BLaER1 treated with 17β-estradiol and CSF1 and Interleukin-3, amounts not matched to agents 10 nM and 100 nM (cell line): ENCODE measurements at regions not wholly inside any gene's neighbourhood (a gene's known extent, or its start where the extent isn't known, plus 50 kb on each side); places are given as distances from the start of the nearest gene placed in this dataset.
"Not testable (repeated sequence)": the region's sequence is repeated elsewhere in the genome, so short reads cannot be mapped to it uniquely, and the experiment has no call there.

Experiments
- H3K27ac ChIP-seq, 11 experiments: shearing (Covaris generic); formaldehyde crosslinking; 2 replicates each; pipeline ENCODE4 v1.8.1; 2022
- H3K27me3 ChIP-seq, 11 experiments: shearing (Covaris generic); formaldehyde crosslinking; 2 replicates each; pipeline ENCODE4 v1.8.1; 2022
- H3K36me3 ChIP-seq, 11 experiments: shearing (Covaris generic); formaldehyde crosslinking; 2 replicates each; pipeline ENCODE4 v1.8.1; 2022
- H3K4me1 ChIP-seq, 10 experiments: shearing (Covaris generic); formaldehyde crosslinking; 2 replicates each; pipeline ENCODE4 v1.8.1; 2022
- H3K4me2 ChIP-seq, 11 experiments: shearing (Covaris generic); formaldehyde crosslinking; 2 replicates each; pipeline ENCODE4 v1.8.1; 2022
- H3K4me3 ChIP-seq, 10 experiments: shearing (Covaris generic); formaldehyde crosslinking; 2 replicates each; pipeline ENCODE4 v1.8.1; 2022
- H3K9ac ChIP-seq, 11 experiments: shearing (Covaris generic); formaldehyde crosslinking; 2 replicates each; pipeline ENCODE4 v1.8.1; 2022
- H3K9me3 ChIP-seq, 11 experiments: shearing (Covaris generic); formaldehyde crosslinking; replicated peaks in 1 of 11; 2 replicates each; pipeline ENCODE4 v1.8.1; 2022
- H4K20me1 ChIP-seq, 11 experiments: shearing (Covaris generic); formaldehyde crosslinking; 2 replicates each; pipeline ENCODE4 v1.8.1; 2022
- Cebpa-rat ChIP-seq, 11 experiments: shearing (Covaris generic); IDR thresholded peaks; 2 replicates each; pipeline ENCODE4 v1.8.1; 2022

DNA sequence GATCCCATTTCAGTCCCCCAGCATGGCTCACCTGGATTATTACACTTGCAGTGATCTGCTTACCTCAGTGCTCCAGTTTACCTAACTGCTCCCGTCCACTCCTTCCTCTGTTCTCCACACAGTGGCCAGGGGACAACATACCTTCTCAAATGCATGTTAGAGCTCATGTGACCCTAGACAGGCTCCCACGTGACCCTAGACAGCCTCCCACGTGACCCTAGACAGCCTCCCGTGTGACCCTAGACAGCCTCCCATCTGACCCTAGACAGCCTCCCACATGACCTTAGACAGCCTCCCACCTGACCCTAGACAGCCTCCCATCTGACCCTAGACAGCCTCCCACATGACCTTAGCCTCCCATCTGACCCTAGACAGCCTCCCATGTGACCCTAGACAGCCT, 226.0 kb upstream of the TMEM132C start:
- Histone ChIP-seq H3K9ac (no peak overlapping the region), H3K4me3 (no peak overlapping the region), H3K27me3 (no peaks in the 10 kb centered on the region), H3K9me3 (peaks cover 0 to 7% (median 6%) of the 10 kb centered on the region in 11 experiments; a peak in 6 of 22 replicates), H3K27ac (no peak overlapping the region), H4K20me1 (no peaks in the 10 kb centered on the region), H3K36me3 (no peaks in the 10 kb centered on the region), H3K4me1 (no peaks in the 10 kb centered on the region), H3K4me2 (no peak overlapping the region)
- TF ChIP-seq Cebpa-rat (IDR thresholded peaks at IDR 0.05): no peak

GRCh38 chr12:128042283-128042682, 224.7 kb upstream of the TMEM132C start:
- H3K4me3 ChIP-seq, H3K4me2 ChIP-seq, H3K27me3 ChIP-seq: not testable (repeated sequence)

GRCh38 chr12:128042825-128043224, 224.1 kb upstream of the TMEM132C start:
- no peaks in the 10 kb centered on the region for H3K36me3 ChIP-seq
- no peak for TF ChIP-seq Cebpa-rat (IDR thresholded peaks at IDR 0.05)
- no peak overlapping the region for H3K4me3 ChIP-seq
- H4K20me1 ChIP-seq: no peaks in the 10 kb centered on the region
- no peak overlapping the region for H3K27ac ChIP-seq
- no peak overlapping the region for H3K9ac ChIP-seq
- peaks cover 0 to 7% (median 6%) of the 10 kb centered on the region in 11 experiments; a peak in 6 of 22 replicates for H3K9me3 ChIP-seq
- no peak overlapping the region for H3K4me2 ChIP-seq
- H3K4me1 ChIP-seq: no peaks in the 10 kb centered on the region
- H3K27me3 ChIP-seq: no peaks in the 10 kb centered on the region

More at GRCh38 chr12:128042283-128042682, 224.7 kb upstream of the TMEM132C start:
- H3K4me1 ChIP-seq, H3K9ac ChIP-seq, H3K36me3 ChIP-seq, H4K20me1 ChIP-seq, H3K9me3 ChIP-seq, H3K27ac ChIP-seq: not testable (repeated sequence)

GRCh38 chr12:128043317-128043716, 223.7 kb upstream of the TMEM132C start:
- H3K4me1 ChIP-seq: no peaks in the 10 kb centered on the region
- H3K27ac ChIP-seq: no peak overlapping the region
- no peaks in the 10 kb centered on the region for H3K36me3 ChIP-seq
- H4K20me1 ChIP-seq: no peaks in the 10 kb centered on the region
- H3K9me3 ChIP-seq: peaks cover 0 to 7% (median 6%) of the 10 kb centered on the region in 11 experiments; a peak in 6 of 22 replicates
- no peak overlapping the region for H3K4me3 ChIP-seq
- H3K9ac ChIP-seq: no peak overlapping the region
- no peaks in the 10 kb centered on the region for H3K27me3 ChIP-seq
- TF ChIP-seq Cebpa-rat (IDR thresholded peaks at IDR 0.05): no peak
- no peak overlapping the region for H3K4me2 ChIP-seq

- Histone ChIP-seq H3K36me3 (no peaks in the 10 kb centered on the region), H3K27ac (no peak overlapping the region), H4K20me1 (no peaks in the 10 kb centered on the region), H3K9me3 (no peaks in the 10 kb centered on the region), H3K4me1 (no peaks in the 10 kb centered on the region), H3K4me2 (no peak overlapping the region), H3K9ac (no peak overlapping the region), H3K4me3 (no peak overlapping the region), H3K27me3 (no peaks in the 10 kb centered on the region)
- no peak for TF ChIP-seq Cebpa-rat (IDR thresholded peaks at IDR 0.05)
Measured at GRCh38 chr12:128047266-128048060, 219.5 kb upstream of the TMEM132C start.

DNA sequence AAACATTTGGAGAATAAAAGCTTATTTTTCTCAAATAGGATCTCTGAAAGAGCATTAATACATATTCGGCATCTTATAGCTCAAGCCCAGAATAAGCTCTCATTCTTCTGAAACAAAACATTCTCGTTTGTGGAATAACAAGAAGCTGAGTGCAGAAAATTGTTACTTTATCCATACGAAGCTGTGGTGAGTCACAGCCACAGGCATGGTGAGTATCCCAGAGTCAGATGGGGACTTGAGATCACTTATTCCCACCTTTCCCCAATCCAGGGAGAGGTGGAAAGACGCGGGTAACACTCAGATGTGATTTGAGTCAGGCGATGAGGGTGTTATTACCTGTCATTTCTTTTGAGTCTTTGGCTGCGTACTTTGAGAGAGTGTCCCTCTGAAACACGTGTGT, 214.6 kb upstream of the TMEM132C start:
- Histone ChIP-seq H3K4me1 (no peaks in the 10 kb centered on the region), H3K9ac (no peak overlapping the region), H3K9me3 (no peaks in the 10 kb centered on the region), H3K4me2 (no peak overlapping the region), H3K27ac (no peak overlapping the region), H3K27me3 (no peaks in the 10 kb centered on the region), H3K36me3 (no peaks in the 10 kb centered on the region), H3K4me3 (no peak overlapping the region), H4K20me1 (no peaks in the 10 kb centered on the region)
- no peak for TF ChIP-seq Cebpa-rat (IDR thresholded peaks at IDR 0.05)

DNA sequence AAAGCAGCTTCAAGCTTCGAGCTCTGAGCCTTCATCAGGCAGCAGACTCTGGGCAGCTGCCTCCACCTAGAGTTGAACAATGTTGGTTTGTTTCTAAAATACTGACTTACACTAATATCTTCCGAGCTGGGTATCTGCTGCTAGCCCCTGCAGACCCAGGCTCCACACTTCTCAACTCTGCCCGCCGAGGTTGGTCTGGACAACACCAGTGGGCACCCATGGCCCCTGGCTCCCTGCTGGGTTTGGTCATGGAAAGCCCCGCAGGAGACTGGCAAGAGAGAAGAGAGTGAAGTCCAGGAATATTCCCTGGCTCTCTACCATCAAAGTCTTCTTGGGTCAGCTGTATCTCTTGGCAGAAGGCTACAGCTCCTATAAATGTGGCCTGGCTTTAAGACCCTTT, 214.2 kb upstream of the TMEM132C start:
- Histone ChIP-seq H3K4me1 (no peaks in the 10 kb centered on the region), H3K4me3 (no peak overlapping the region), H3K27me3 (no peaks in the 10 kb centered on the region), H3K4me2 (no peak overlapping the region), H4K20me1 (no peaks in the 10 kb centered on the region), H3K9ac (no peak overlapping the region), H3K36me3 (no peaks in the 10 kb centered on the region), H3K9me3 (no peaks in the 10 kb centered on the region), H3K27ac (no peak overlapping the region)
- TF ChIP-seq Cebpa-rat (IDR thresholded peaks at IDR 0.05): no peak

GRCh38 chr12:128055567-128055966, 211.4 kb upstream of the TMEM132C start:
- H3K36me3 ChIP-seq: no peaks in the 10 kb centered on the region
- no peak overlapping the region for H3K27ac ChIP-seq
- no peaks in the 10 kb centered on the region for H3K4me1 ChIP-seq
- H3K4me2 ChIP-seq: no peak overlapping the region
- TF ChIP-seq Cebpa-rat (IDR thresholded peaks at IDR 0.05): no peak
- H4K20me1 ChIP-seq: no peaks in the 10 kb centered on the region
- H3K4me3 ChIP-seq: no peak overlapping the region
- H3K9me3 ChIP-seq: no peaks in the 10 kb centered on the region
- H3K9ac ChIP-seq: no peak overlapping the region
- no peaks in the 10 kb centered on the region for H3K27me3 ChIP-seq

- H3K27me3 ChIP-seq: no peaks in the 10 kb centered on the region
- no peak overlapping the region for H3K9ac ChIP-seq
- H3K4me3 ChIP-seq: no peak overlapping the region
- H3K36me3 ChIP-seq: no peaks in the 10 kb centered on the region
- no peak for TF ChIP-seq Cebpa-rat (IDR thresholded peaks at IDR 0.05)
- H3K27ac ChIP-seq: no peak overlapping the region
- no peaks in the 10 kb centered on the region for H3K9me3 ChIP-seq
- H4K20me1 ChIP-seq: no peaks in the 10 kb centered on the region
- H3K4me2 ChIP-seq: no peak overlapping the region
- no peaks in the 10 kb centered on the region for H3K4me1 ChIP-seq
Measured at GRCh38 chr12:128056136-128056801, 210.7 kb upstream of the TMEM132C start.

DNA sequence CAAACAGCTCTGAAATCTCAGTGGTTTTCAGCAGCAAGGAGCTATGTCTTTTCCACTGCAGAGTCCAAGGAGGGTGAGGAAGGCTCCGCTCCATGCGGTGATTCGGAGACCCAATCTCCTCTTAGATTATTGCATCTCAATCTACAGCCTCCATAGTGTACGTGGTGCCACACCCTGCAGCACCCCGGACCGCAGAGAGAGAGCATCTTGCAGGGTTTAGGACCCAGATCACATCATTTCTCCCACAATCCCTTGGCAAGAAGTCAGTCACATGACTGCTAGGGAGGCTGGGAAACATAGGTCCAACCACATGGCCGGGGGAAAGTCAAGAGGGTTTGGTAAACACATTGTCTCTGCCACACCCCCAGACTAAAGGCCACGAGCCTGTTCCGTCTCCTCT, 209.4 kb upstream of the TMEM132C start:
- no peak overlapping the region for H3K27ac ChIP-seq
- H3K4me3 ChIP-seq: no peak overlapping the region
- no peaks in the 10 kb centered on the region for H3K27me3 ChIP-seq
- H3K36me3 ChIP-seq: no peaks in the 10 kb centered on the region
- no peaks in the 10 kb centered on the region for H4K20me1 ChIP-seq
- H3K4me1 ChIP-seq: no peaks in the 10 kb centered on the region
- H3K4me2 ChIP-seq: no peak overlapping the region
- TF ChIP-seq Cebpa-rat (IDR thresholded peaks at IDR 0.05): no peak
- no peaks in the 10 kb centered on the region for H3K9me3 ChIP-seq
- no peak overlapping the region for H3K9ac ChIP-seq
